ENCODE measurements at regions not wholly inside any gene's neighbourhood (a gene's known extent, or its start where the extent isn't known, plus 50 kb on each side); places are given as distances from the start of the nearest gene placed in this dataset.

- no peak for TF ChIP-seq POLR2A (IDR thresholded peaks at IDR 0.05)
- peak in 1 of 3 donors; percentile 33 for TF ChIP-seq CTCF (IDR thresholded peaks at IDR 0.05)
These were observed 161.6 kb upstream of the TNFAIP3 start for GRCh38 chr6:137705160-137706082.

All from lower leg skin (tissue), 3 donors.